Left ventricle myocardium inferior (tissue), 1 donor: ENCODE measurements at regions not wholly inside any gene's neighbourhood (a gene's known extent, or its start where the extent isn't known, plus 50 kb on each side); places are given as distances from the start of the nearest gene placed in this dataset.

ENCODE experiments used
- DNase-seq: peaks from one replicate; pipeline ENCODE4 v3.0.0-alpha.2; 2020
- H3K27ac ChIP-seq: fragments of 200-600 bp; replicated peaks from 2 replicates; pipeline ENCODE4 v1.8.0; 2021
- H3K27me3 ChIP-seq: fragments of 200-600 bp; 2 replicates; pipeline ENCODE4 v1.8.0; 2021; ENCODE audit warnings: low read depth
- H3K36me3 ChIP-seq: fragments of 200-600 bp; 2 replicates; pipeline ENCODE4 v1.8.0; 2021
- H3K4me1 ChIP-seq: fragments of 200-600 bp; 2 replicates; pipeline ENCODE4 v1.8.0; 2021
- H3K4me3 ChIP-seq: fragments of 200-600 bp; 2 replicates; pipeline ENCODE4 v1.8.0; 2021; ENCODE audit warnings: mild to moderate bottlenecking, moderate library complexity
- H3K9me3 ChIP-seq: fragments of 200-600 bp; replicated peaks from 2 replicates; pipeline ENCODE4 v1.8.0; 2021
- CTCF ChIP-seq: fragments of 200-600 bp; IDR thresholded peaks from 2 replicates; pipeline ENCODE4 v1.8.0; 2021; ENCODE audit warnings: antibody characterized with exemption, mild to moderate bottlenecking, borderline replicate concordance
- intact Hi-C: fragments of 100-400 bp; cut with micrococcal nuclease; formaldehyde crosslinking; loops from one replicate; pipeline ENCODE4 v1.11.0; 2022
- donor health status: DM: no; HTN: yes; CAD: no; lungs with severe emphysema.

GRCh38 chr13:80530902-80531301 is 190.0 kb upstream of the SPRY2 start:
- Histone ChIP-seq H3K27me3 (no peaks in the 10 kb centered on the region), H3K36me3 (no peaks in the 10 kb centered on the region), H3K4me1 (no peaks in the 10 kb centered on the region), H3K4me3 (no peak overlapping the region), H3K27ac (no peak overlapping the region), H3K9me3 (peaks cover 24% of the 10 kb centered on the region)
- intact Hi-C loops = no loop called here
- no peak for DNase-seq
- TF ChIP-seq CTCF = no peak

- Histone ChIP-seq H3K9me3 (peaks cover 24% of the 10 kb centered on the region), H3K27me3 (no peaks in the 10 kb centered on the region), H3K4me1 (no peaks in the 10 kb centered on the region), H3K27ac (no peak overlapping the region), H3K36me3 (no peaks in the 10 kb centered on the region), H3K4me3 (no peak overlapping the region)
- no peak for TF ChIP-seq CTCF
- intact Hi-C loops = no loop called here
- no peak for DNase-seq
These were observed 189.3 kb upstream of the SPRY2 start for GRCh38 chr13:80530191-80530590.

- H3K4me1 ChIP-seq = no peaks in the 10 kb centered on the region
- no peaks in the 10 kb centered on the region for H3K36me3 ChIP-seq
- intact Hi-C loops = no loop called here
- H3K27ac ChIP-seq = no peak overlapping the region
- TF ChIP-seq CTCF = no peak
- H3K9me3 ChIP-seq = peaks cover 24% of the 10 kb centered on the region
- no peak overlapping the region for H3K4me3 ChIP-seq
- DNase-seq = no peak
- H3K27me3 ChIP-seq = no peaks in the 10 kb centered on the region
These were observed 188.8 kb upstream of the SPRY2 start for GRCh38 chr13:80529734-80530133.

GRCh38 chr13:80528733-80529132 is 187.8 kb upstream of the SPRY2 start:
- Histone ChIP-seq H3K27me3 (no peaks in the 10 kb centered on the region), H3K36me3 (no peaks in the 10 kb centered on the region), H3K9me3 (peaks cover 24% of the 10 kb centered on the region), H3K27ac (no peak overlapping the region), H3K4me1 (no peaks in the 10 kb centered on the region), H3K4me3 (no peak overlapping the region)
- intact Hi-C loops = no loop called here
- DNase-seq = no peak
- no peak for TF ChIP-seq CTCF

GRCh38 chr13:80527400-80527799 is 186.5 kb upstream of the SPRY2 start:
- no peak overlapping the region for H3K4me3 ChIP-seq
- no peaks in the 10 kb centered on the region for H3K27me3 ChIP-seq
- no peaks in the 10 kb centered on the region for H3K4me1 ChIP-seq
- H3K36me3 ChIP-seq = no peaks in the 10 kb centered on the region
- no peak for DNase-seq
- peaks cover 26% of the 10 kb centered on the region for H3K9me3 ChIP-seq
- no peak for TF ChIP-seq CTCF
- H3K27ac ChIP-seq = no peak overlapping the region
- intact Hi-C loops = no loop called here
